Keratinocyte (primary cell): ENCODE measurements at regions not wholly inside any gene's neighbourhood (a gene's known extent, or its start where the extent isn't known, plus 50 kb on each side); places are given as distances from the start of the nearest gene placed in this dataset.

Experiments used
- DNase-seq: peaks from one replicate; pipeline ENCODE4 v3.0.0-alpha.2; 2011; ENCODE audit warnings: low read depth, missing footprints, low spot score
- FAIRE-seq: peaks from 2 replicates; lab custom pipeline; 2011; peaks lifted over from hg19 to GRCh38; lab: Jason Lieb, UNC
- H2AFZ ChIP-seq: 2 replicates; pipeline ENCODE4 v1.6.0; 2012; ENCODE audit warnings: low read length, control low read depth, inconsistent platforms; ENCODE audit not compliant: control insufficient read depth
- H3K27ac ChIP-seq: 2 replicates; pipeline ENCODE4 v1.5.1; 2011; ENCODE audit warnings: low read length; ENCODE audit not compliant: control insufficient read depth, insufficient read depth
- H3K27me3 ChIP-seq: 3 replicates; pipeline ENCODE4 v1.6.0; 2011; ENCODE audit warnings: low read length; ENCODE audit not compliant: control insufficient read depth, insufficient read depth; ENCODE audit errors: extremely low read depth
- H3K36me3 ChIP-seq, 2 experiments: 2 replicates in 1 of 2; 3 replicates in 1 of 2; pipeline ENCODE4 v1.5.1; 2011; ENCODE audit warnings: low read length in 2 of 2, mild to moderate bottlenecking in 1 of 2; ENCODE audit not compliant: control insufficient read depth in 2 of 2, insufficient read depth in 2 of 2; ENCODE audit errors: extremely low read depth in 1 of 2
- H3K4me1 ChIP-seq: 3 replicates; pipeline ENCODE4 v1.5.1; 2011; ENCODE audit warnings: low read length; ENCODE audit not compliant: control insufficient read depth, insufficient read depth; ENCODE audit errors: extremely low read depth
- H3K4me2 ChIP-seq: 3 replicates; pipeline ENCODE4 v1.6.0; 2011; ENCODE audit warnings: low read depth, low read length; ENCODE audit not compliant: control insufficient read depth, insufficient read depth; ENCODE audit errors: extremely low read depth
- H3K4me3 ChIP-seq, 3 experiments: fragments of 200-600 bp in 1 of 3; sonication (generic) in 1 of 3; 2 replicates in 2 of 3; 3 replicates in 1 of 3; pipeline ENCODE4 v1.5.1; 2011 to 2016; ENCODE audit warnings: low read length in 3 of 3, mild to moderate bottlenecking in 3 of 3, control low read depth in 2 of 3, inconsistent platforms in 1 of 3, low read depth in 1 of 3, mixed read lengths in 1 of 3, mixed run types in 1 of 3, moderate library complexity in 1 of 3; ENCODE audit not compliant: control insufficient read depth in 2 of 3, insufficient read depth in 2 of 3; ENCODE audit errors: extremely low read depth in 1 of 3
- H3K79me2 ChIP-seq: 2 replicates; pipeline ENCODE4 v1.6.0; 2012; ENCODE audit warnings: low read length; ENCODE audit not compliant: control insufficient read depth, insufficient read depth
- H3K9ac ChIP-seq: 3 replicates; pipeline ENCODE4 v1.6.0; 2011; ENCODE audit warnings: low read length; ENCODE audit not compliant: control insufficient read depth, insufficient read depth; ENCODE audit errors: extremely low read depth
- H3K9me1 ChIP-seq: 3 replicates; pipeline ENCODE4 v1.6.0; 2011; ENCODE audit warnings: low read length; ENCODE audit not compliant: control insufficient read depth, insufficient read depth; ENCODE audit errors: extremely low read depth
- H3K9me3 ChIP-seq: 2 replicates; pipeline ENCODE4 v1.5.1; 2012; ENCODE audit warnings: low read depth, low read length; ENCODE audit not compliant: control insufficient read depth
- H4K20me1 ChIP-seq: 3 replicates; pipeline ENCODE4 v1.6.0; 2011; ENCODE audit warnings: low read length; ENCODE audit not compliant: control insufficient read depth, insufficient read depth; ENCODE audit errors: extremely low read depth
- EZH2 ChIP-seq: IDR thresholded peaks from one replicate; pipeline ENCODE4 v1.6.1; 2012; ENCODE audit warnings: inconsistent platforms, mild to moderate bottlenecking, low read length, moderate library complexity
- dilution Hi-C: fragments of 300-500 bp; cut with MboI; formaldehyde crosslinking; loops from one replicate; pipeline ENCODE4 v1.7.0; 2020; ENCODE audit warnings: low sequenced_read_pairs; ENCODE audit not compliant: extremely low pct_ligation_motif_present
- TF ChIP-seq, protein P1 (sequence below), 3 experiments: IDR thresholded peaks in 1 of 3; conservative IDR thresholded peaks in 1 of 3; optimal IDR thresholded peaks in 1 of 3; 2 replicates in 2 of 3; 3 replicates in 1 of 3; pipeline versions ENCODE3 to v1.5.1; 2011; ENCODE audit warnings: low read length in 3 of 3, mild to moderate bottlenecking in 3 of 3, moderate library complexity in 2 of 3, control low read depth in 1 of 3, inconsistent platforms in 1 of 3; ENCODE audit not compliant: insufficient read depth in 2 of 3; ENCODE audit errors: extremely low read depth in 1 of 3

DNA sequence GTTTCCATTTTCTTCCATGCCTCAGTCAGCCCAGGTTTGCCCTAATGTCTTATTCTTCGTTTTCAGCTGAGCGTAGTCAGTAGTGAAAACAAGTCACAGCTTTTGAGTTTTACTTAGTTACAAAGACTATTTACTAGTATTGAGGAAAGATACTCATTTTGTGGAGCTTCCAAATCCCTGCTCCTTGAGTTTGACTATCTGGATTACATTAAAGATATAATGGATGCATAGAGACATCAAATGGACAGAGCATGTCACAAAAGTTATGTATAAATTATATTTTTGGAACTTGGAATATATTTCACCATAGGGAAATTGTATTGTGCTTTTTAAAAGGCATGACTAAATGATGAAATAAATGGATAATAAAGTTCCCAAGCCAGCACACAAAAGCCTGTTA is 54.6 kb upstream of the AKAP13 start:
- Histone ChIP-seq H3K9me3 (no peaks in the 10 kb centered on the region), H3K27me3 (no peaks in the 10 kb centered on the region), H3K4me1 (peaks cover 3% of the 10 kb centered on the region), H3K36me3 (no peaks in the 10 kb centered on the region), H3K4me2 (no peak overlapping the region), H3K4me3 (no peak overlapping the region), H3K79me2 (no peaks in the 10 kb centered on the region), H3K9ac (no peak overlapping the region), H3K27ac (no peak overlapping the region), H2AFZ (no peak overlapping the region), H3K9me1 (no peaks in the 10 kb centered on the region), H4K20me1 (no peaks in the 10 kb centered on the region)
- no peak for DNase-seq
- no peak for FAIRE-seq
- TF ChIP-seq EZH2 = no peak
- TF ChIP-seq, protein P1, sequence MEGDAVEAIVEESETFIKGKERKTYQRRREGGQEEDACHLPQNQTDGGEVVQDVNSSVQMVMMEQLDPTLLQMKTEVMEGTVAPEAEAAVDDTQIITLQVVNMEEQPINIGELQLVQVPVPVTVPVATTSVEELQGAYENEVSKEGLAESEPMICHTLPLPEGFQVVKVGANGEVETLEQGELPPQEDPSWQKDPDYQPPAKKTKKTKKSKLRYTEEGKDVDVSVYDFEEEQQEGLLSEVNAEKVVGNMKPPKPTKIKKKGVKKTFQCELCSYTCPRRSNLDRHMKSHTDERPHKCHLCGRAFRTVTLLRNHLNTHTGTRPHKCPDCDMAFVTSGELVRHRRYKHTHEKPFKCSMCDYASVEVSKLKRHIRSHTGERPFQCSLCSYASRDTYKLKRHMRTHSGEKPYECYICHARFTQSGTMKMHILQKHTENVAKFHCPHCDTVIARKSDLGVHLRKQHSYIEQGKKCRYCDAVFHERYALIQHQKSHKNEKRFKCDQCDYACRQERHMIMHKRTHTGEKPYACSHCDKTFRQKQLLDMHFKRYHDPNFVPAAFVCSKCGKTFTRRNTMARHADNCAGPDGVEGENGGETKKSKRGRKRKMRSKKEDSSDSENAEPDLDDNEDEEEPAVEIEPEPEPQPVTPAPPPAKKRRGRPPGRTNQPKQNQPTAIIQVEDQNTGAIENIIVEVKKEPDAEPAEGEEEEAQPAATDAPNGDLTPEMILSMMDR (optimal IDR thresholded peaks at IDR 0.05 in 1 of 3, IDR thresholded peaks at IDR 0.05 in 1 of 3, conservative IDR thresholded peaks at IDR 0.05 in 1 of 3; ENCODE audit: extremely low read depth in 1 of 3, insufficient read depth in 2 of 3, low read length in 3 of 3) = no peak
- dilution Hi-C loops = no loop called here

DNA sequence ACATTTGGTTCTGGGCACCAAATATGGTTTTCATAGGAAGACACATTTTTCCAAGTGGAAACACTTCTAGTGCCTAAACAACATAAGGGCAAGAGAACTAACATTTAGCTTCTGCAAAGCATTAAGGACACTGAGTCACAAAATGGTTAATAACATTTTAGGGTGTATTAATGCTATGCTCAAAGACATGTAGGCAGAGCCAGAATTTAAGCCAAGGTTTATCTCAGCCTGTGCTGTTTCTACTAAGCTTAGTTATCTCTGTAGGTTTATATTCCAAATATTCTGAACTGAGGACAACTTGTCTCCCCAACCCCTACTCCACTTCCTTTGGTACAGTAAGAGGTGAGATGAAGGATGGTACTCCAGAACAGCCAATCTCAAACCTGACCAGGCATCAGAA is 54.1 kb upstream of the AKAP13 start:
- no peaks in the 10 kb centered on the region for H3K9me3 ChIP-seq
- H3K27me3 ChIP-seq = no peaks in the 10 kb centered on the region
- H3K4me3 ChIP-seq = no peak overlapping the region
- H3K27ac ChIP-seq = no peak overlapping the region
- no peak for FAIRE-seq
- H3K4me1 ChIP-seq = peaks cover 5% of the 10 kb centered on the region
- DNase-seq = no peak
- H3K79me2 ChIP-seq = no peaks in the 10 kb centered on the region
- H3K4me2 ChIP-seq = no peak overlapping the region
- H4K20me1 ChIP-seq = no peaks in the 10 kb centered on the region
- no peaks in the 10 kb centered on the region for H3K36me3 ChIP-seq
- no peak overlapping the region for H3K9ac ChIP-seq
- dilution Hi-C loops = no loop called here
- no peak for TF ChIP-seq EZH2
- TF ChIP-seq, protein P1 (optimal IDR thresholded peaks at IDR 0.05 in 1 of 3, IDR thresholded peaks at IDR 0.05 in 1 of 3, conservative IDR thresholded peaks at IDR 0.05 in 1 of 3; ENCODE audit: extremely low read depth in 1 of 3, insufficient read depth in 2 of 3, low read length in 3 of 3) = no peak
- no peaks in the 10 kb centered on the region for H3K9me1 ChIP-seq
- no peak overlapping the region for H2AFZ ChIP-seq
